ENCODE measurements at regions not wholly inside any gene's neighbourhood (a gene's known extent, or its start where the extent isn't known, plus 50 kb on each side); places are given as distances from the start of the nearest gene placed in this dataset.

DNA sequence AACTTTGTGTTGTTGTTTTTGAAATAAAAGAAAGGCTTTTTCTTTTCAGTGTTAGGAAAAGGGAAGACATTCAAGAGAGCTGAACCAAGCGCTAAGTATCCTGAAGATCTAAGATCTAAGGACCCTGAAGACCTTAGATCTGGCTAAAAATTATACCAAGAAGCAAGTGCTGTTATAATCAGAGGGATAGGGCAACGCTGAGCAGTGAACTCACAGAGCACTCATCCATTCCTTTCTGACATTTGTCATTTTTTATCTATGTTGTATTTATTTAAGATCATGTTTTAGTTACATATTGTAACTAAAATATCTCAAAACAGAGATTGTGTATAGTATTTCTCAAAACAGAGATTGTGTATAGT lies 60.5 kb upstream of the FAM216B start:
- TF ChIP-seq, protein P1, sequence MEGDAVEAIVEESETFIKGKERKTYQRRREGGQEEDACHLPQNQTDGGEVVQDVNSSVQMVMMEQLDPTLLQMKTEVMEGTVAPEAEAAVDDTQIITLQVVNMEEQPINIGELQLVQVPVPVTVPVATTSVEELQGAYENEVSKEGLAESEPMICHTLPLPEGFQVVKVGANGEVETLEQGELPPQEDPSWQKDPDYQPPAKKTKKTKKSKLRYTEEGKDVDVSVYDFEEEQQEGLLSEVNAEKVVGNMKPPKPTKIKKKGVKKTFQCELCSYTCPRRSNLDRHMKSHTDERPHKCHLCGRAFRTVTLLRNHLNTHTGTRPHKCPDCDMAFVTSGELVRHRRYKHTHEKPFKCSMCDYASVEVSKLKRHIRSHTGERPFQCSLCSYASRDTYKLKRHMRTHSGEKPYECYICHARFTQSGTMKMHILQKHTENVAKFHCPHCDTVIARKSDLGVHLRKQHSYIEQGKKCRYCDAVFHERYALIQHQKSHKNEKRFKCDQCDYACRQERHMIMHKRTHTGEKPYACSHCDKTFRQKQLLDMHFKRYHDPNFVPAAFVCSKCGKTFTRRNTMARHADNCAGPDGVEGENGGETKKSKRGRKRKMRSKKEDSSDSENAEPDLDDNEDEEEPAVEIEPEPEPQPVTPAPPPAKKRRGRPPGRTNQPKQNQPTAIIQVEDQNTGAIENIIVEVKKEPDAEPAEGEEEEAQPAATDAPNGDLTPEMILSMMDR (IDR thresholded peaks at IDR 0.05; ENCODE audit: low read depth, low read length): no peak
- TF ChIP-seq POLR2A (IDR thresholded peaks at IDR 0.05; ENCODE audit: extremely low read depth, insufficient read length) (no peak), MAX (IDR thresholded peaks at IDR 0.05; ENCODE audit: low read depth, low read length) (no peak)

All from NB4 (cell line).